ENCODE measurements at regions not wholly inside any gene's neighbourhood (a gene's known extent, or its start where the extent isn't known, plus 50 kb on each side); places are given as distances from the start of the nearest gene placed in this dataset.

- peaks cover 47% of the 10 kb centered on the region for H3K4me1 ChIP-seq
- CTCF ChIA-PET, result no interaction called here
- peak in 1 of 2 experiments; percentile 67 for DNase-seq (ENCODE audit: low read depth in 1 of 2, low spot score in 1 of 2)
Observed at GRCh38 chr17:79483842-79484241, 127.0 kb downstream of the RBFOX3 start.

DNA sequence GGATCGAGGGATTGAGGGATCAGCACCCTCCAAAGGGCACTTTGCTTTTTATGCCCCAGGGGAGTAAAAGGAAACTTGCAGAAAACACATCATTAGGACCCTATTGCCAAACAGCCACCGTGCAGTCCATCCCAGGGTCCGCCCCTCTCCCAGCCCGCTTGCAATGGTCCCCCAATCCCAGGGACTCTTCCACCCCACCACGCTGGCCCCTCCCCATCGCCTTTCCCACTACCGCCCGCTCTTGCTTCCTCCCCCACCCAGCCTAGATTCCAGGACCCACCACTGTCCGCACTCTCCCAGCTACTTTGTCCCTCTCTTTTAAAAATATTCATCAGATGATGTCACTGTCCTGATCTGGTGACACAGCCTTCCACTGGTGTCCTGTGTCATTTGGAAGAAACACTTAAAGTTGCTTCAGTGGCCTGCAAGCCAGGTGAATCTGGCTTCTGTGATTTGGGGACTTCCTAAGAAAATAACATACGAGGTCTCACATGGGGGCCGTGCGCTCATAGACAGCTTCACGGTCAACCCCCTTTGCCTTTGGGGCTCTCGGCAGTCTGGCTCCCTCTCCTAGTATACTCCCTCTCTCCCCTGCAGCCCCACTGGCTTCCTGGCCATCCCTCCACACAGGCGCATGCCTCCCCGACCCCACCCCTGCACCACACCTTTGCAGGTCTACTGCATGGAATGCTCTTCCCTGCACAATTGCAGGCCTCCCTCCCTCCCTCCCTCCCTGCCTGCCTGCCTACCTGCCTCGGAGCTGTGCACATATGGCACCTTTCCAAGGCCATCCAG, 127.9 kb downstream of the RBFOX3 start:
- FAIRE-seq (no peak), ATAC-seq (0 out of 6 replicates have a peak, but pooled peaks of 1 of the 2 experiments have one; percentile 12), DNase-seq (ENCODE audit: low read depth in 1 of 2, low spot score in 1 of 2) (no peak)
- Histone ChIP-seq H3K4me1 (peaks cover 49% of the 10 kb centered on the region), H3K4me2 (peak overlapping the region; percentile 26; the same call in 2 of the 3 replicates), H3K27ac (peak overlapping the region; percentile 59 to 78), H3K9me3 (no peaks in the 10 kb centered on the region), H3K4me3 (no peak overlapping the region)
- TF ChIP-seq ZFP36 (IDR thresholded peaks at IDR 0.05; ENCODE audit: borderline replicate concordance, partially characterized antibody) (no peak), EP300 (IDR thresholded peaks at IDR 0.05) (0 out of 5 replicates have a peak, but pooled peaks of 1 of the 2 experiments have one; percentile 22), MAFK (IDR thresholded peaks at IDR 0.05; ENCODE audit: partially characterized antibody) (no peak), POLR2A (IDR thresholded peaks at IDR 0.05; ENCODE audit: low read length) (no peak)
- TF ChIP-seq, protein P1, sequence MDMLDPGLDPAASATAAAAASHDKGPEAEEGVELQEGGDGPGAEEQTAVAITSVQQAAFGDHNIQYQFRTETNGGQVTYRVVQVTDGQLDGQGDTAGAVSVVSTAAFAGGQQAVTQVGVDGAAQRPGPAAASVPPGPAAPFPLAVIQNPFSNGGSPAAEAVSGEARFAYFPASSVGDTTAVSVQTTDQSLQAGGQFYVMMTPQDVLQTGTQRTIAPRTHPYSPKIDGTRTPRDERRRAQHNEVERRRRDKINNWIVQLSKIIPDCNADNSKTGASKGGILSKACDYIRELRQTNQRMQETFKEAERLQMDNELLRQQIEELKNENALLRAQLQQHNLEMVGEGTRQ (IDR thresholded peaks at IDR 0.05), result no peak
- CTCF ChIA-PET, result interaction anchor here (2.6 kb wide), 1 partner anchor 129 kb away, joined by 10 read pairs; no protein-coding TSS in a partner anchor
- POLR2A ChIA-PET, result no interaction called here
- WGBS (ENCODE audit: missing lambda C conversion rate), result 70% methylated on average over 16 of the region's 17 CpGs

More at GRCh38 chr17:79483842-79484241, 127.0 kb downstream of the RBFOX3 start:
- ATAC-seq (peak in 1 of 2 experiments; percentile 58; a peak in 3 of 6 replicates), FAIRE-seq (no peak)
- TF ChIP-seq RNF2 (IDR thresholded peaks at IDR 0.05; ENCODE audit: borderline replicate concordance, low read depth) (no peak), GATA3 (IDR thresholded peaks at IDR 0.05; ENCODE audit: borderline replicate concordance) (0 out of 2 replicates have a peak, but pooled peaks have one; percentile 27), EP300 (IDR thresholded peaks at IDR 0.05) (peak in 1 of 2 experiments; percentile 13; a peak in 1 of 5 replicates)
- H3K4me3 ChIP-seq, result no peak overlapping the region
- H3K27ac ChIP-seq, result peak overlapping the region; percentile 59 to 78
- H3K9me3 ChIP-seq, result no peaks in the 10 kb centered on the region
- POLR2A ChIA-PET, result no interaction called here
- WGBS (ENCODE audit: missing lambda C conversion rate), result 19% methylated on average over 5 of the region's 5 CpGs
- peak overlapping the region; percentile 35 for H3K4me2 ChIP-seq

DNA sequence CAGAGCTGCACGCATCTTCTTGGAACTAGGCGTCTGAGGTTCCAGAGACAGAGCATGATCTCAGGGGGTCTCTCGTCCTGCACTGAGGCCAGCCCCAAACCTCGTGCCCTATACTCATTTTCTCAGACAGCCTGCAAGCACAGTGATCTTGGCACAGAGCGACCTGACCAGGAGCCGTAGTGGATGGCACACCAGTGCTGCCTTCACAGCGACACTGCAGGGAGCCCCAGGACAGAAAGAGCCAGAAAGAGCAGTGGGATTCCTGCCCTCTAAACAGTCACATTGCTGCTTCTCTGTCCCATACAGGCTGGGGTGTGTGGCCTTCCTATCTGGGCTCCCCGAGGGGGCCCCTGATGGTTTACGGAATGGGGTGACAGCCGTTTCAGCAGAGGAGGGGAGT, 131.0 kb downstream of the RBFOX3 start:
- FAIRE-seq (no peak), DNase-seq (ENCODE audit: low read depth in 1 of 2, low spot score in 1 of 2) (no peak), ATAC-seq (no peak)
- CTCF ChIA-PET, result no interaction called here
- no peak overlapping the region for H3K4me3 ChIP-seq
- no peak overlapping the region for H3K4me2 ChIP-seq
- WGBS (ENCODE audit: missing lambda C conversion rate), result 93% methylated on average over 10 of the region's 10 CpGs
- POLR2A ChIA-PET, result no interaction called here
- TF ChIP-seq, protein P2, sequence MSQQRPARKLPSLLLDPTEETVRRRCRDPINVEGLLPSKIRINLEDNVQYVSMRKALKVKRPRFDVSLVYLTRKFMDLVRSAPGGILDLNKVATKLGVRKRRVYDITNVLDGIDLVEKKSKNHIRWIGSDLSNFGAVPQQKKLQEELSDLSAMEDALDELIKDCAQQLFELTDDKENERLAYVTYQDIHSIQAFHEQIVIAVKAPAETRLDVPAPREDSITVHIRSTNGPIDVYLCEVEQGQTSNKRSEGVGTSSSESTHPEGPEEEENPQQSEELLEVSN (IDR thresholded peaks at IDR 0.05; ENCODE audit: borderline replicate concordance, low read depth), result no peak
- no peak for TF ChIP-seq PHF8 (IDR thresholded peaks at IDR 0.05; ENCODE audit: borderline replicate concordance, low read depth)
- no peak for TF ChIP-seq BCL3 (IDR thresholded peaks at IDR 0.05)
- TF ChIP-seq RFX5 (IDR thresholded peaks at IDR 0.05), result no peak
- no peak for TF ChIP-seq CBX8 (IDR thresholded peaks at IDR 0.05)
- no peak for TF ChIP-seq HMGXB4 (CRISPR knock-in tag; IDR thresholded peaks at IDR 0.05; ENCODE audit: borderline replicate concordance)
- no peak for TF ChIP-seq HOXA7 (CRISPR knock-in tag; IDR thresholded peaks at IDR 0.05)
- no peak for TF ChIP-seq FOSB (CRISPR knock-in tag; IDR thresholded peaks at IDR 0.05)
- TF ChIP-seq JUNB (IDR thresholded peaks at IDR 0.05), result no peak
- TF ChIP-seq ESRRA (IDR thresholded peaks at IDR 0.05; ENCODE audit: borderline replicate concordance, low read length), result no peak
- no peak for TF ChIP-seq POLR2AphosphoS2 (conservative IDR thresholded peaks at IDR 0.05; ENCODE audit: low read length)
- no peak for TF ChIP-seq ZFP36 (IDR thresholded peaks at IDR 0.05; ENCODE audit: borderline replicate concordance, partially characterized antibody)
- no peak for TF ChIP-seq HOXB13 (CRISPR knock-in tag; IDR thresholded peaks at IDR 0.05; ENCODE audit: low read depth)
- no peak for TF ChIP-seq SREBF2 (IDR thresholded peaks at IDR 0.05)
- TF ChIP-seq RAD21 (conservative IDR thresholded peaks at IDR 0.05 in 1 of 2, IDR thresholded peaks at IDR 0.05 in 1 of 2), result no peak
- no peak for TF ChIP-seq NR3C1 (IDR thresholded peaks at IDR 0.05)
- TF ChIP-seq NFE2L2 (conservative IDR thresholded peaks at IDR 0.05; ENCODE audit: low read length), result no peak
- no peak for TF ChIP-seq NPAS2 (CRISPR knock-in tag; IDR thresholded peaks at IDR 0.05; ENCODE audit: borderline replicate concordance)
- no peak for TF ChIP-seq EP300 (IDR thresholded peaks at IDR 0.05)
- TF ChIP-seq RCOR1 (IDR thresholded peaks at IDR 0.05; ENCODE audit: low read depth, low read length), result no peak
- peak overlapping the region; percentile 27 to 78; a peak in 4 of 6 replicates for H3K27ac ChIP-seq
- no peaks in the 10 kb centered on the region for H3K9me3 ChIP-seq
- peaks cover 45% of the 10 kb centered on the region for H3K4me1 ChIP-seq

Measured in A549 (cell line).